ENCODE measurements at regions not wholly inside any gene's neighbourhood (a gene's known extent, or its start where the extent isn't known, plus 50 kb on each side); places are given as distances from the start of the nearest gene placed in this dataset.

- H3K27me3 ChIP-seq (ENCODE audit: insufficient read depth), result no peaks in the 10 kb centered on the region
- POLR2A ChIA-PET, result no interaction called here
These were observed 585.8 kb upstream of the GOT2 start for GRCh38 chr16:59319871-59320270.

DNA sequence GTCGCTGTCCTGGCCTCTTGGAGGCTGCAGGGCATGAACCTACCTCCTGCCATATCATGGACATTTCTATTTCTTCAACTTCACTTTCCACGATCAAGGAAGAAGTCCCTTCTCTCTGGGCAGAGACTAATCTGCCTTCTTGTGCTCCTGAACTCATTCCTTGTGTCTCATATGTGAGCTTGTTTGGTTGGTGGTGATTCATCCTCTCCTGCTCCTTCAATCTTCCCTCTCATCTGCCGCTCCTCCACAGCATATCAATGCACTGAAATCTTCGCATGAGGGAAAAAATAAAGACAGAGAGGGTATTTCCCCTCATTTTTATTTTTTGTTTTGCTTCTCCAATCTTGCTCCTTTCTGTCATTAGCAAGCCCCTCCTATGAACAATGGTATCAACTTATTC is 571.7 kb upstream of the GOT2 start:
- no peak overlapping the region for H3K27ac ChIP-seq (ENCODE audit: low read depth in 2 of 2, low read length in 1 of 2)
- WGBS (ENCODE audit: low lambda C conversion rate), result 23% methylated on average over 4 of the region's 4 CpGs
- no peak overlapping the region for H3K4me3 ChIP-seq (ENCODE audit: low read depth in 2 of 2, low read length in 1 of 2)
- no peak overlapping the region for H2AFZ ChIP-seq (ENCODE audit: low read depth)
- H3F3A ChIP-seq (replicated peaks; ENCODE audit: insufficient read depth), result no peaks in the 10 kb centered on the region
- TF ChIP-seq RCOR1 (IDR thresholded peaks at IDR 0.05; ENCODE audit: low read length), result no peak
- no peak for TF ChIP-seq SMC3 (IDR thresholded peaks at IDR 0.05; ENCODE audit: low read depth, low read length)
- no peak for TF ChIP-seq POLR2AphosphoS5 (IDR thresholded peaks at IDR 0.05; ENCODE audit: low read depth, low read length)
- TF ChIP-seq USF2 (IDR thresholded peaks at IDR 0.05; ENCODE audit: borderline replicate concordance, low read depth, low read length), result no peak
- no peaks in the 10 kb centered on the region for H4K20me1 ChIP-seq (ENCODE audit: insufficient read depth)
- no peaks in the 10 kb centered on the region for H3K79me2 ChIP-seq (ENCODE audit: insufficient read depth)
- no peaks in the 10 kb centered on the region for H3K9me2 ChIP-seq
- H3K4me1 ChIP-seq (ENCODE audit: control insufficient read depth in 1 of 2, insufficient read depth in 2 of 2, low read depth in 1 of 2, low read length in 1 of 2), result no peaks in the 10 kb centered on the region
- ChIA-PET POLR2A (no interaction called here), CTCF (no interaction called here)
- H3K9ac ChIP-seq, result no peak overlapping the region
- no peaks in the 10 kb centered on the region for H3K27me3 ChIP-seq (ENCODE audit: insufficient read depth)
- no peaks in the 10 kb centered on the region for H3K9me3 ChIP-seq
- DNase-seq, result no peak
- H3K4me2 ChIP-seq, result no peak overlapping the region
- H3K36me3 ChIP-seq (replicated peaks in 1 of 2; ENCODE audit: control insufficient read depth in 1 of 2, insufficient read depth in 2 of 2, low read length in 1 of 2), result no peaks in the 10 kb centered on the region

More at GRCh38 chr16:59319871-59320270, 585.8 kb upstream of the GOT2 start:
- no peak overlapping the region for H2AFZ ChIP-seq (ENCODE audit: low read depth)
- no peak for DNase-seq
- no peaks in the 10 kb centered on the region for H3K36me3 ChIP-seq (replicated peaks in 1 of 2; ENCODE audit: control insufficient read depth in 1 of 2, insufficient read depth in 2 of 2, low read length in 1 of 2)
- H3K27ac ChIP-seq (ENCODE audit: low read depth in 2 of 2, low read length in 1 of 2), result no peak overlapping the region
- TF ChIP-seq POLR2AphosphoS5 (IDR thresholded peaks at IDR 0.05; ENCODE audit: low read depth, low read length) (no peak), SIN3A (IDR thresholded peaks at IDR 0.05; ENCODE audit: borderline replicate concordance, low read depth, low read length) (no peak), TEAD4 (IDR thresholded peaks at IDR 0.05; ENCODE audit: borderline replicate concordance, insufficient read depth) (no peak), EZH2phosphoT487 (IDR thresholded peaks at IDR 0.05; ENCODE audit: borderline replicate concordance, low read depth) (no peak), TAF1 (IDR thresholded peaks at IDR 0.05; ENCODE audit: borderline replicate concordance, low read depth, low read length) (no peak), NRF1 (IDR thresholded peaks at IDR 0.05; ENCODE audit: low read depth, low read length) (no peak), RFX5 (IDR thresholded peaks at IDR 0.05; ENCODE audit: low read length) (no peak), GABPA (IDR thresholded peaks at IDR 0.05; ENCODE audit: low read depth) (no peak), EP300 (IDR thresholded peaks at IDR 0.05; ENCODE audit: borderline replicate concordance in 1 of 2, low read depth in 1 of 2, low read length in 1 of 2) (no peak), TCF12 (IDR thresholded peaks at IDR 0.05) (no peak), YY1 (IDR thresholded peaks at IDR 0.05; ENCODE audit: low read depth) (no peak)
- TF ChIP-seq, protein P1, sequence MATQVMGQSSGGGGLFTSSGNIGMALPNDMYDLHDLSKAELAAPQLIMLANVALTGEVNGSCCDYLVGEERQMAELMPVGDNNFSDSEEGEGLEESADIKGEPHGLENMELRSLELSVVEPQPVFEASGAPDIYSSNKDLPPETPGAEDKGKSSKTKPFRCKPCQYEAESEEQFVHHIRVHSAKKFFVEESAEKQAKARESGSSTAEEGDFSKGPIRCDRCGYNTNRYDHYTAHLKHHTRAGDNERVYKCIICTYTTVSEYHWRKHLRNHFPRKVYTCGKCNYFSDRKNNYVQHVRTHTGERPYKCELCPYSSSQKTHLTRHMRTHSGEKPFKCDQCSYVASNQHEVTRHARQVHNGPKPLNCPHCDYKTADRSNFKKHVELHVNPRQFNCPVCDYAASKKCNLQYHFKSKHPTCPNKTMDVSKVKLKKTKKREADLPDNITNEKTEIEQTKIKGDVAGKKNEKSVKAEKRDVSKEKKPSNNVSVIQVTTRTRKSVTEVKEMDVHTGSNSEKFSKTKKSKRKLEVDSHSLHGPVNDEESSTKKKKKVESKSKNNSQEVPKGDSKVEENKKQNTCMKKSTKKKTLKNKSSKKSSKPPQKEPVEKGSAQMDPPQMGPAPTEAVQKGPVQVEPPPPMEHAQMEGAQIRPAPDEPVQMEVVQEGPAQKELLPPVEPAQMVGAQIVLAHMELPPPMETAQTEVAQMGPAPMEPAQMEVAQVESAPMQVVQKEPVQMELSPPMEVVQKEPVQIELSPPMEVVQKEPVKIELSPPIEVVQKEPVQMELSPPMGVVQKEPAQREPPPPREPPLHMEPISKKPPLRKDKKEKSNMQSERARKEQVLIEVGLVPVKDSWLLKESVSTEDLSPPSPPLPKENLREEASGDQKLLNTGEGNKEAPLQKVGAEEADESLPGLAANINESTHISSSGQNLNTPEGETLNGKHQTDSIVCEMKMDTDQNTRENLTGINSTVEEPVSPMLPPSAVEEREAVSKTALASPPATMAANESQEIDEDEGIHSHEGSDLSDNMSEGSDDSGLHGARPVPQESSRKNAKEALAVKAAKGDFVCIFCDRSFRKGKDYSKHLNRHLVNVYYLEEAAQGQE (IDR thresholded peaks at IDR 0.05; ENCODE audit: low read depth, low read length), result no peak
- H3K9ac ChIP-seq, result no peak overlapping the region
- no peak overlapping the region for H3K4me3 ChIP-seq (ENCODE audit: low read depth in 2 of 2, low read length in 1 of 2)
- WGBS (ENCODE audit: low lambda C conversion rate), result 18% methylated on average over 3 of the region's 3 CpGs
- H4K20me1 ChIP-seq (ENCODE audit: insufficient read depth), result no peaks in the 10 kb centered on the region
- H3K9me2 ChIP-seq, result no peaks in the 10 kb centered on the region
- H3K4me1 ChIP-seq (ENCODE audit: control insufficient read depth in 1 of 2, insufficient read depth in 2 of 2, low read depth in 1 of 2, low read length in 1 of 2), result no peaks in the 10 kb centered on the region
- H3K4me2 ChIP-seq, result no peak overlapping the region
- no peaks in the 10 kb centered on the region for H3K79me2 ChIP-seq (ENCODE audit: insufficient read depth)
- CTCF ChIA-PET, result no interaction called here
- no peaks in the 10 kb centered on the region for H3F3A ChIP-seq (replicated peaks; ENCODE audit: insufficient read depth)
- no peaks in the 10 kb centered on the region; the same call in 1 of the 2 replicates for H3K9me3 ChIP-seq

Data from SK-N-SH (cell line).